Esophagus muscularis mucosa (tissue), 3 donors: ENCODE measurements at regions not wholly inside any gene's neighbourhood (a gene's known extent, or its start where the extent isn't known, plus 50 kb on each side); places are given as distances from the start of the nearest gene placed in this dataset.
A peak's percentile ranks its signal among the peaks of the same experiment; 100 is the strongest.

ENCODE experiments used
- CTCF ChIP-seq, 3 experiments: fragments of 200-600 bp in 2 of 3; fragments of 450-650 bp in 1 of 3; sonication (generic) in 2 of 3; IDR thresholded peaks; one replicate each; pipeline ENCODE4 v1.5.1; 2017 to 2019; ENCODE audit warnings: antibody characterized with exemption in 3 of 3, mild to moderate bottlenecking in 2 of 3, moderate library complexity in 1 of 3
- POLR2AphosphoS5 ChIP-seq, 2 donors: sonication (generic); formaldehyde crosslinking; IDR thresholded peaks; one replicate each; pipeline ENCODE4 v1.6.1; 2017; ENCODE audit warnings: antibody characterized with exemption in 2 of 2

GRCh38 chr1:228938537-228938901 lies 203.2 kb downstream of the RHOU start:
- TF ChIP-seq POLR2AphosphoS5 (IDR thresholded peaks at IDR 0.05): peak in 1 of 2 donors; percentile 51
- TF ChIP-seq CTCF (IDR thresholded peaks at IDR 0.05): no peak
